SHP77 (cell line): ENCODE measurements at regions not wholly inside any gene's neighbourhood (a gene's known extent, or its start where the extent isn't known, plus 50 kb on each side); places are given as distances from the start of the nearest gene placed in this dataset.

ENCODE experiments used
- DNase-seq, 2 experiments: peaks; one replicate each; lab custom pipeline; 2025; lab: John Stamatoyannopoulos, UW

- DNase-seq: no peak
These were observed 69.3 kb upstream of the SMNDC1 start for GRCh38 chr10:110373857-110374654.

- no peak for DNase-seq
These were observed 70.4 kb upstream of the SMNDC1 start for GRCh38 chr10:110375121-110375520.

DNA sequence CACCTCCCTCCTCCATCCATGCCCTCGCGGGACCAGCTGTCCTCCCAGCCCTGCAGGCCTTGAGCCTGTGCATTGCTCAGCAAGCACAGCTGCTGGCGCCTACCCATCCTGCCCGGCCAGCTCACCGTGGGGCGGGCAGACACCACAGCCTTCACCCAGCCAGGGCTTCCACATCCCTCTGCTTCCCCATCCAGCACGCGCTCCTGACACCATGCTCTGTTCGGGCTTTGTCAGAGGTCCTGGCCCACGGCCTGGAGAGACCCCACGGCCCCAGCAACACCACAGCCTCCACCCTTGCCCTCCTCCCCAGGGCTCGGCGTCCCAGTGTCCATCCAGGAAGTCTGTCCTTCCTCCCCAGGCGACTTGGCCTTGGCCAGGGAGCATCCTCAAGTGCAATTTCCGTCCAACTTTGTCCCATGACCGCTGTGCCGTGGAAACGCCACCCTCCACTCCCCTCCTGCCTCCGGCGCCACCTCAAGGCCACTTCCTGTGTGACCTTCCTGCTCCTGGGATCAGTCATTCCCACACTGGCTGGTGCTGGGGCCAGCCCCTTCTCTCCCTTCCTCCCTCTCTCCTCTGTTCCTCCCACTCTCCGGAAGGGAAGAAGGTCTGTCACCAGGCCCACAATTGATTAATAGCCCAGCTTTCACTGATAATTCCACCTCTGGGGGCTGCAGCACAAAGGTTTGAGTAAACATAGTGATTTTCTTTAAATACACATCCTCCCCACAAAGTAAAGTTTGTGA, 71.5 kb upstream of the SMNDC1 start:
- DNase-seq: peak; percentile 27 to 39

GRCh38 chr10:110376767-110377160, 72.0 kb upstream of the SMNDC1 start:
- DNase-seq: no peak

- no peak for DNase-seq
These were observed 73.3 kb upstream of the SMNDC1 start for GRCh38 chr10:110378006-110378405.

DNA sequence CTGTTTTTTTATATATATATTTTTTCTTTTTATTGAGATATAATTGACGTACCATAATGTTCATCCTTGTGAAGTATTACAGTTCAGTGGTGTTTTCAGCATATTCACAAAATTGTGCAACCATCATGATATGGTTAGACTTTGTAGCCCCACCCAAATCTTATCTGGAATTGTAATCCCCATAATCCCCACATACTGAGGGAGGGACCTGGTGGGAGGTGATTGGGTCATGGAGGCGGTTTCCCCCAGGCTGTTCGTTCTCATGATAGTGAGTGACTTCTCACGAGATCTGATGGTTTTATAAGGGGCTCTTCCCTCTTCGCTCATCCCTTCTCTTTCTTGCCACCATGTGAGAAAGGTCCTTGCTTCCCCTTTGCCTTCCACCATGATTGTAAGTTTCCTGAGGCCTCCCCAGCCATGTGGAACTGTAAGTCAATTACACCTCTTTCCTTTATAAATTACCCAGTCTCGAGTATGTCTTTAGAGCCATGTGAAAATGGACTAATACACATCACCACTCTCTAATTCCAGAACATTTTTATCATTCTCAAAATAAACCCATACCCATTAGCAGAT, 73.9 kb upstream of the SMNDC1 start:
- no peak for DNase-seq

DNA sequence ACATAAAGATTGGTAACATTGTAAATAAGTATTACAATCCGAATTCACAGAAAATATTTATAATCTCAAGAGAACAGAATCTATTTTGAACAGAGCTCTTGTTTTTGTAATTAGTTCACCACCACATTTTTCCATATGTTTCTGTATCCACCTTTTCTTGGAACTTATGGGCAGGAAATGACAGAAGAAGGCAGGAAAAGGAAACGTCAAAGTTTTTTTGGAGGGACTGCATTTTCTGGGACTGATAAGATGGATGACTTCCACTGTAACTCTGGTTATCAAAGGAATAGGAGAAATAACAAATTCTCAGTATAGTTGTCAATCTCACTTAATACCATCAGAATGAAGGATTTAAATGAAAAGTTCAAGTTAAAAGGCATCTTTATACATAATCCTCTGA, 75.1 kb upstream of the SMNDC1 start:
- DNase-seq: no peak

GRCh38 chr10:110380293-110380692, 75.6 kb upstream of the SMNDC1 start:
- no peak for DNase-seq

- DNase-seq: no peak
These were observed 78.0 kb upstream of the SMNDC1 start for GRCh38 chr10:110382695-110383094.

DNA sequence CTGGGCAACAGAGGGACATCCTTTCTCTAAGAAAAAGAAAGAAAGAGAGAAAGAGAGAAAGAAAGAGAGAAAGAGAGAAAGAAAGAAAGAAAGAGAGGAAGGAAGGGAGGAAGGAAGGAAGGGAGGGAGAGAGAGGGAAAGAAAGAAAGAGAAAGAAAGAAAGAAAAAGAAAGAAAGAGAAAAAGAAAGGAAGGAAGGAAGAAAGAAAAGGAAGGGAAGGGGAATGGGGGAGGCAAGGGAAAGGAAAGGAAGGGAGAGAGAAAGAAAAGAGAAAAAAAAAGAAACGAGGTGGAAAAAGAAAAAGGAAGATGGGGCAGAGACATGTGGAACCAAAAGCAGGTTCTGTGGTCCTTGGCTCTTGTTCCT, 82.9 kb upstream of the SMNDC1 start:
- DNase-seq: no peak

DNA sequence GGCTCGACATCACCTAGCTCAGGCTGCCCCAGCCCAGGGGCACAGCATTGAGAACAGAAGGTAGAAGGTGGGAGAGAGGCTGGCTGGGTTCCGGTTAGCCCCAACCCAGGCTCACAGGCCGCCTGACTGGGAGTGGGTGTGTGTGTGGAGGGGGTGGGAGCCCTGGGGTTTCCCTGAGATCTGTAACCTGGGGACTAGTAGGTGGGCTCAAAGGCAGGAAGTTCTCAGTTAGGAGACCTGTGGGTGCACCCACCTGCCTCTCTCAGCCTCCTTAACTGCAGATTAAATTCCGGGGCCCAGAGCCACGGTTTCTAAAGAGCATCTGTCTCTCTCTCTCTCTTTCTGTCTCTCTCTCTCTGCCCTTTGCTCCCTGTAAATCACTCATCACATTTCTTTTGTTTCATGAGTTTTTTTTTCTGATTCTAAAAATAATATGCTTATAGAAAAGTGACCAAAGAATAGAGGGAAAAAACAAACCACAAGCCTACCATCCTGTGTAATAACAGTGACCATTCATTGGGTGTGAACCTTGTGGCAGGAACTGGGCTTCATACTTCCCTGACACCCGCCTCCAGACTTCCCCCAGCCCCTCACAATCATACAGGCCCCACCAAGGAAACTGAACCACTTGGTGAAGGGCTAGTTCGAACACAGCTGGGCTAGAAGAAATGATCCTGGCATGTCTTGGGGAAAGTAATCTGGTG, 83.4 kb upstream of the SMNDC1 start:
- DNase-seq: no peak

DNA sequence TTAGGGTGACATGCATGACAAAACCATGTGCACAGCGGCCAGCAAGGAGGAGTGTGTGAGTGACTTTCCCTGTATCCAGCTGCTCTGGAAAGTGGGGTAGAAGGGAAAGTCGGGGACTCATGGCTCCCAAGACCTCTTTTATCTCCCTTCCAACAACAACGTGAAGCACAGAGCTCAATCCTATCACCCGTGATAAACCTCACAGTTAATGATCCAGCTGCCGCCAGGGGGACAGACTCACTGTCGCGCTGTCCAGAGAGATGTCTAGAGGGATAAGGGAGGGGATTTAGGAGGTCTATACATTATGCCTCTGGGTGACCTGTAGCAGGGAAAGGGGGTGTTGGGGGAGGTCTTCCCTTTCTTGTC, 84.0 kb upstream of the SMNDC1 start:
- DNase-seq: peak in 1 of 2 experiments; percentile 7

GRCh38 chr10:110389255-110389654, 84.5 kb upstream of the SMNDC1 start:
- no peak for DNase-seq

DNA sequence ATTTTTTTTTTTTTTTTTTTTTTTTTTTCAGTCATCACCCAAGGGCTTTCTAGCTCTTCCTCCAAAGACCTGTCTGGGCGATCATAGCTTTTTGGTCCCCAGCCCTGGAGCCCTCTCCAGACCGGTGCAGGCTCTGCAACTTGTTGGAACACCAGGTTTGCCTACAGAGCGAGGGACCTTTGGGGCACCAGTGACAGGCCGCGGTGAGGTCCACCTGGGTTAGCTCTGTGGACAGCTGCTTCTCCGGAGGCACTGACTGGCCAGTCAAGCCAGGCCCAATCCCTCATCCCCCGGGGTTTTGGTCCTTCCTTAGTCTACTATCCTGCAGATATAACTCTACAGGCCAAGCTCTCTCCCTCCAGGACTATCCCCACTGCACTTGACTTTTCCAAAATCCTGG, 86.8 kb upstream of the SMNDC1 start:
- no peak for DNase-seq

DNA sequence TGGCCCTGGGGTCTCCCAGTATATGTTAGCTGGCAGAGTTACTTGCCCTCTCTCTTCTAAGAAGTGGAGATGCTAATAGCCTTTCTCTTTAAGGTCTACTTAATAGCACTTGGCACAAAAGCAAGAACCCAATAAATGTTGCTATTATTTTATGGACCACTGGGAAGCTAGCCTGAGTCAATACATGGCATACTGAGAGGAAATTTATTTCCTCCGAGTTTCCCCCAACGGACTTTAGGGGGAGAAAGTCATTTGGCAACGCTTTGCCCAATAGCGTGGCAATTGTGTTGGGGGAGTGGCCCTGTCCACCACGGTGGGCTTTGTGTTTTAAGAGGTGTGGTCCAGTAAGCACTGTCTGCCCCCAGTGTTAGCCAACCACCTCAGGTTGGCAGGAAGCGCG, 87.4 kb upstream of the SMNDC1 start:
- DNase-seq: no peak

DNA sequence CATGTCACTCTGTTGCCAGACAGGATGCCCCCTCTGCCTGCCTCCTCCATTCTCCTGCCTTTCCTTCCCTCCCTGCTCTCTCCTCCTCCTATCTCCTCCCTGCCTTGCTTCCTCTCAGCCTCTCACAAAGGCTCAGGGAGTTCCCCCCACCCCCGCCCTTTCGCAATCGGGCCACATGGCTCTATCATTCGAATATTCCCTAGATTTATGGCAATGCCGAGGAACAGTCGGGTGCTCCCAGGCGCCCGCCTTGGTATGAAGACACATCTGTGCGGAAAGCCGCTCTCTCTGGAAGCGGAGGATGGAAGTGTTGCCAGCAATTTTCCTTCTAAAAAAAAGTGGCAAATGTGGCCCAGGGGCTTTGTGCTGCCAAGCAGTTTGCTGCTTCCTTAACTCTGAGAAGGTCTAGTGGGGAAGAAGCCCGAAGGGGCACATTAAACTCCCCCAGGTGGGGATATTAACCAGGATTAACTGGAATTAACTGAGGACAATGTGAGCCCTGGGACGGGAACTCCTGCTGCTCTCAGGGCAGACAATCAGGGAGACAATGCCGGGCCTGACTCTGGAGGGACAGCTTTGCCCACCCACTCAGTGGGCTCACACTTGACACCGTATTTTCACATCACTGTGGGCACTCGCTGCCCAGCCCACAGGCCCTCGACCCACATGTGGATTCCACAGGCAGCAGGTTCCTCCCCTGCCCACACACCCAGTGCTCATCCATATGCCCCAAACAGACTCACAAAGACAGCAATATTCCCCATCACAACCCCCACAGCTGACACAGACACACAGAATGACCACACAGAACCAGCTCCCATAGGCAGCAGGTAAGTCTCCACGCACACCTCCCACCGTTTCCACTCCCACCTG, 88.4 kb upstream of the SMNDC1 start:
- DNase-seq: no peak

DNA sequence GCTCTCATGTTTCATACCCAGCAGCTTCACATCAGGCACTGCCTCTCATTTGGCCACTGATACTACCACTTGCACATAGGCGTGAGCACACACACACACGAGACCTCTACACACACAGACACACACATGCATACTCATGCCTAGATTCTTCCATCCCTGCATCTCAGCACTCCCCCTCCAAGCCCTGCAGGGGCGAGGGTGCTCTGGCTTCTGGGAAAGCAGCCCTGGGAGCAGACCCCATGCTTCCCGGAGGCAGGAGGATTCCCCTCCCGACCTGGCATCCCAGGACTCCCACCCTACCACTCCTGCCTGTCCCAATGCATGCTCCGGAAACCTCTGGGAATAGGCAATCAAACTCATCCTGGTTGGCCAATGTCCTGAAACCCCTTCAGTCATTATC, 89.1 kb upstream of the SMNDC1 start:
- DNase-seq: no peak

- no peak for DNase-seq
These were observed 89.6 kb upstream of the SMNDC1 start for GRCh38 chr10:110394296-110394695.

DNA sequence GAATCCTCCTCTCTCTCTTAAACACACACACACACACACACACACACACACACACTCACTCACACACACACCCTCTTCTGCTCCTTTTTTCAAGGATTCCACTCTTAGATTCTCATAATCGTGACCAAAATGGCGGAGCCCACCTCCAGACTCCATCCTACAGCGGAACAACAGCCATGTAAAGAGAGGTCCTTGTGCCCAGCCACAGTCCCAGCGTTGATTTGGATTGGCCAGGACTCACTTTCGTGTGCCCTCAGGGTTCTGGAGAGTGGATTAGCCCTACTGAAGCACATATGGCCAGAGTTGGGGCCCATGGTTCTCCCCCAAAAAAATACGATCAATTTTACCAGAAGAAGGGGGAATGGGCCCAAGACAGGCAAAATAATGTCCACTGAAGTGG, 90.2 kb upstream of the SMNDC1 start:
- no peak for DNase-seq

DNA sequence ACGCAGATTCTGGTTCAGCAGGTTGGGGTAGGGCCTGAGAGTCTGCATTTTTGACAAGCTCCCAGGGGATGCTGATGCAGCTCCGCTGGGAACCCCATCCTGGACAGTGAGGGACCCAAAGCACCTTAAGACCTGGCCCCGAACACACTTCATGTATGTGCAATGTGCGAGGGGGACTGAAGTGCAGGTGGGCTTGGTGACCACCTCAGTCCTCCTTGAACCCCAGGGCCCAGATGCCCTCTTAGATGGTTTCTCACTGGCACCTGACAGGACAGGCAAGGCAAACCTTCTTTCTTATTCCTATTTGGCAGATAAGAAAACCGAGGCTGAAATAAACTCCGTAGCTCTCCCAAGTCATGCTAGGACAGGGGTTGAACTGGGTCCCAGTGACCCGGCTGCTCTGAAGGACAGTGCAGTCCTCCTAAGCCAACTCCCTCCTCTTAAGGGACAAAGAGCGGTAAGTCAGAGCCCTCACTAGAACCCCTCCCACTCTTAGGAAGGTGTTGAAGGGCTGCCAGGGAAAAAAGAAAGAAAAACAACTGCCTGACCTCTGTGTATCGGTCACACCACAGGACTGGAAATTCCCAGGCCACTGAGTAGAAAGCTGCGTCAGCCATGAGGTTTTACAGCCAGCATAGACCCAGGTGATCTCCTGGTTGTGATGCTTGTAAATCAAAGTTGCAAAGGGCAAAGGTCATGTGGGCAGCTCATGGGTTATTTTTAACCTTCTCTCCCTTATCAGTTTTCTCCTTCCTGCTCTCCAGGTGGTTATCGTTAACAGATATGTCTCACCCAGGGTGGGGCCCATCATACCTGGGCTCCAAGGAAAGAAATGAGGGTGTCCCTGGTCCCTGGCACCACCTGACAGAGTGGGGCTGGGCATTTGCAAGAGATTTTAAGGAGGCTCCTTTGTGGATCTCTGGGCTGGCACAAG, 90.9 kb upstream of the SMNDC1 start:
- DNase-seq: no peak

- no peak for DNase-seq
These were observed 91.5 kb upstream of the SMNDC1 start for GRCh38 chr10:110396284-110396651.
